Stomach smooth muscle (tissue), 2 donors: ENCODE measurements at regions not wholly inside any gene's neighbourhood (a gene's known extent, or its start where the extent isn't known, plus 50 kb on each side); places are given as distances from the start of the nearest gene placed in this dataset.
"Not testable (repeated sequence)": the region's sequence is repeated elsewhere in the genome, so short reads cannot be mapped to it uniquely, and the experiment has no call there.

ENCODE experiments used
- H3K27ac ChIP-seq: one replicate; pipeline ENCODE4 v1.7.0; 2013; ENCODE audit warnings: mild to moderate bottlenecking, low read length, inconsistent platforms
- H3K27me3 ChIP-seq, 2 donors: one replicate each; pipeline ENCODE4 v1.7.0; 2013; ENCODE audit warnings: low read length in 2 of 2; ENCODE audit not compliant: insufficient read depth in 2 of 2, control insufficient read depth in 1 of 2
- H3K36me3 ChIP-seq, 2 donors: one replicate each; pipeline ENCODE4 v1.7.0; 2013; ENCODE audit warnings: low read length in 2 of 2; ENCODE audit not compliant: control insufficient read depth in 2 of 2, insufficient read depth in 2 of 2
- H3K4me1 ChIP-seq: one replicate; pipeline ENCODE4 v1.7.0; 2013; ENCODE audit warnings: low read length; ENCODE audit not compliant: control insufficient read depth, insufficient read depth
- H3K4me3 ChIP-seq, 2 donors: one replicate each; pipeline ENCODE4 v1.7.0; 2013; ENCODE audit warnings: low read length in 2 of 2
- H3K9ac ChIP-seq, 2 donors: one replicate each; pipeline ENCODE4 v1.7.0; 2013; ENCODE audit warnings: low read length in 2 of 2, mild to moderate bottlenecking in 1 of 2
- H3K9me3 ChIP-seq, 2 donors: one replicate each; pipeline ENCODE4 v1.7.0; 2013; ENCODE audit warnings: low read length in 2 of 2; ENCODE audit not compliant: control insufficient read depth in 2 of 2
- donor health status: healthy.
- donor health status: Pancreatic carcinoma.

DNA sequence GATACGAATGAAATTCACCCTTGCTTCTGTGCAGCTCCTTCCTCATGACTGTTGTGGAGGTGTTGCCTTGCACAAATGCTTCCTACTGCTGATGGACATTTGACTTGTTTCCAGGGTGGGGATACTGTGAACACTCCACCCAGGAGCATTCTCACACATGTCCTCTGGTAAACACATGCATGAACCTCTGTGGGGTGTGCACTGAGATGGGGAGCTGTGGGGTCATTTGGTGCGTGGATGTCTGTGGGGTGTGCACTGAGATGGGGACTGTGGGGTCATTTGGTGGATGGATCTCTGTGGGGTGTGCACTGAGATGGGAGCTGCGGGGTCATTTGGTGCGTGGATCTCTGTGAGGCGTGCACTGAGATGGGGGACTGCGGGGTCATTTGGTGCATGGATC is 72.9 kb upstream of the IRX4 start:
- no peaks in the 10 kb centered on the region for H3K4me1 ChIP-seq
- no peaks in the 10 kb centered on the region for H3K36me3 ChIP-seq
- no peak overlapping the region for H3K9ac ChIP-seq
- no peak overlapping the region for H3K27ac ChIP-seq
- no peaks in the 10 kb centered on the region for H3K9me3 ChIP-seq
- H3K4me3 ChIP-seq = no peak overlapping the region
- peaks cover 2 to 3% of the 10 kb centered on the region in 2 donors for H3K27me3 ChIP-seq

DNA sequence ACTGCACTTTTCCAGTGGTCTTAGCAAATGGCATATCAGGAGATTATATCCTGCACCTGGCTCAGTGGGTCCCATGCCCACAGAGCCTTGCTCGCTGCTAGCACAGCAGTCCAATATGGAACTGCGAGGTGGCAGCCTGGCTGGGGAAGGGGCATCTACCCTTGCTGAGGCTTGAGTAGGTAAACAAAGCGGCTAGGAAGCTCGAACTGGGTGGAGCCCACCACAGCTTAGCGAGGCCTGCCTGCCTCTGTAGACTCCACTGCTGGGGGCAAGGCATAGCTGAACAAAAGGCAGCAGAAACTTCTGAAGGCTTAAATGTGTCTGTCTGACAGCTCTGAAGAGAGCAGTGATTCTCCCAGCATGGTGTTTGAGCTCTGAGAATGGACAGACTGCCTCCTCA is 71.0 kb upstream of the IRX4 start:
- H3K4me3 ChIP-seq, H3K36me3 ChIP-seq, H3K4me1 ChIP-seq, H3K9me3 ChIP-seq, H3K9ac ChIP-seq, H3K27me3 ChIP-seq, H3K27ac ChIP-seq: not testable (repeated sequence)

GRCh38 chr5:1952444-1953099 is 69.8 kb upstream of the IRX4 start:
- Histone ChIP-seq H3K9me3 (no peaks in the 10 kb centered on the region), H3K4me3 (no peak overlapping the region), H3K27ac (no peak overlapping the region), H3K36me3 (no peaks in the 10 kb centered on the region), H3K4me1 (peaks cover 4% of the 10 kb centered on the region), H3K27me3 (peaks cover 2% of the 10 kb centered on the region in 2 donors), H3K9ac (no peak overlapping the region)

DNA sequence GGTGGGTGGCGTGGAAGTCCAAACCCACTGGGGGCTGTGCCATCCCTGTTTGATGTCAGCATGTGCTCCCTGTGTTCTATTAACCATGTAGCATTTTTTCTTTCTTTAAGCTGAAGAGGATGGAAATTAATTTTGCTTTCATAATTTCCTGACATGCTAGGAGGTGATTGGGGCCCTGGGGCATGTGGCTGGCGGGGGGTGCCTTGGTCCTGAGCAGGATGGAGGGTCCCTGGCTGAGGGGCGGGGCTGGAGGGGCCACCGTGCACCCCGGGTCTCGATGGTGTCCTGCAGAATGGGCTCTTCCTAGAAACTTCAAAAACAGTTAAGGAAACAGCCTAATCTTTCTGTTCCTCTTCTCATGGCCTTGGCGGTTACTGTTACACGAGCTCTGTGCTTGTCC is 69.3 kb upstream of the IRX4 start:
- Histone ChIP-seq H3K27me3 (peaks cover 2% of the 10 kb centered on the region in 2 donors), H3K9me3 (no peaks in the 10 kb centered on the region), H3K36me3 (no peaks in the 10 kb centered on the region), H3K4me3 (no peak overlapping the region), H3K9ac (no peak overlapping the region), H3K27ac (no peak overlapping the region), H3K4me1 (peaks cover 4% of the 10 kb centered on the region)

DNA sequence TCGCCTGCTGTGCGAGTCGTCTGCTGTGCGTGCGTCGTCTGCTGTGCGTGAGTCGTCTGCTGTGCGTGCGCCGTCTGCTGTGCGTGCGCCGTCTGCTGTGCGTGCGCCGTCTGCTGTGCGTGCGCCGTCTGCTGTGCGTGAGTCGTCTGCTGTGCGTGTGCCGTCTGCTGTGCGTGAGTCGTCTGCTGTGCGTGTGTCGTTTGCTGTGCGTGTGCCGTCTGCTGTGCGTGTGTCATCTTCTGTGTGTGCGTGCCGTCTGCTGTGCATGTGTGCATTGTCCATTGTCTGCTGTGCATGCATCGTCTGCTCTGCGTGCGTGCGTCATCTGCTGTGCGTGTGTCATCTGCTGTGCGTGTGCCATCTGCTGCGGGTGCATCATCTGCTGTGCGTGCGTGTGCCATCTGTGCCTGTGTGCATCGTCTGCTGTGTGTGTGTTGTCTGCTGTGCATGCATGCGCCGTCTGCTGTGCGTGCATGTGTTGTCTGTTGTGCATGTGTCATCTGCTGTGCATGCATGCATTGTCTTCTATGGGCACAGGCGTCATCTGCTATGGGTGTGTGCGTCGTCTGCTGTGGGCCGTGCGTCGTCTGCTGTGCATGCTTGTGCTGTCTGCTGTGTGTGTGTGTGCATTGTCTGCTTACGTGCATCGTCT is 68.6 kb upstream of the IRX4 start:
- Histone ChIP-seq H3K36me3 (no peaks in the 10 kb centered on the region), H3K9ac (no peak overlapping the region), H3K4me3 (no peak overlapping the region), H3K27ac (no peak overlapping the region), H3K9me3 (no peaks in the 10 kb centered on the region), H3K27me3 (peaks cover 2% of the 10 kb centered on the region in 2 donors), H3K4me1 (peaks cover 4% of the 10 kb centered on the region)

DNA sequence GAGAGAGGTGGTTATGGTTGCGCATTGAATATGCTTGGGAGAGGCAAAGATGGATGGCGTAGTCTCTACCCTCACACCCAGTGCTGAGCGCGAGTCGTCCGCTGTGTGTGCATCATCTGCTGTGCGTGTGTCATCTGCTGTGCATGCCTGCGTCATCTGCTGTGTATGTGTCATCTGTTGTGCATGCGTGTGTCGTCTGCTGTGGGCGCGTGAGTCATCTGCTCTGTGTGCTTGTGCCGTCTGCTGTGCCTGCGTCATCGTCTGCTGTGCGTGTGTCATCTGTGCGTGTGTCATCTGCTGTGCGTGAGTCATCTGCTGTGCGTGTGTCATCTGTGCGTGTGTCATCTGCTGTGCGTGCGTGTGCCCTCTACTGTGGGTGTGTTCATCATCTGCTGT is 68.0 kb upstream of the IRX4 start:
- H3K4me1 ChIP-seq = peaks cover 4% of the 10 kb centered on the region
- H3K27ac ChIP-seq = no peak overlapping the region
- H3K27me3 ChIP-seq = peaks cover 2 to 5% of the 10 kb centered on the region in 2 donors
- H3K9me3 ChIP-seq = no peaks in the 10 kb centered on the region
- H3K36me3 ChIP-seq = no peaks in the 10 kb centered on the region
- no peak overlapping the region for H3K4me3 ChIP-seq
- no peak overlapping the region for H3K9ac ChIP-seq

- no peak overlapping the region for H3K4me3 ChIP-seq
- peaks cover 4% of the 10 kb centered on the region for H3K4me1 ChIP-seq
- H3K9me3 ChIP-seq = no peaks in the 10 kb centered on the region
- H3K36me3 ChIP-seq = no peaks in the 10 kb centered on the region
- H3K9ac ChIP-seq = no peak overlapping the region
- no peak overlapping the region for H3K27ac ChIP-seq
- peaks cover 2 to 8% of the 10 kb centered on the region in 2 donors for H3K27me3 ChIP-seq
Measured at GRCh38 chr5:1950096-1950707, 67.5 kb upstream of the IRX4 start.

GRCh38 chr5:1949253-1949652 is 66.5 kb upstream of the IRX4 start:
- H3K4me3 ChIP-seq = peak overlapping the region in 1 of 2 donors; percentile 35
- peaks cover 2 to 8% of the 10 kb centered on the region in 2 donors for H3K27me3 ChIP-seq
- H3K36me3 ChIP-seq = no peaks in the 10 kb centered on the region
- peaks cover 4% of the 10 kb centered on the region for H3K4me1 ChIP-seq
- H3K27ac ChIP-seq = no peak overlapping the region
- peak overlapping the region in 1 of 2 donors; percentile 28 for H3K9ac ChIP-seq
- H3K9me3 ChIP-seq = no peaks in the 10 kb centered on the region

DNA sequence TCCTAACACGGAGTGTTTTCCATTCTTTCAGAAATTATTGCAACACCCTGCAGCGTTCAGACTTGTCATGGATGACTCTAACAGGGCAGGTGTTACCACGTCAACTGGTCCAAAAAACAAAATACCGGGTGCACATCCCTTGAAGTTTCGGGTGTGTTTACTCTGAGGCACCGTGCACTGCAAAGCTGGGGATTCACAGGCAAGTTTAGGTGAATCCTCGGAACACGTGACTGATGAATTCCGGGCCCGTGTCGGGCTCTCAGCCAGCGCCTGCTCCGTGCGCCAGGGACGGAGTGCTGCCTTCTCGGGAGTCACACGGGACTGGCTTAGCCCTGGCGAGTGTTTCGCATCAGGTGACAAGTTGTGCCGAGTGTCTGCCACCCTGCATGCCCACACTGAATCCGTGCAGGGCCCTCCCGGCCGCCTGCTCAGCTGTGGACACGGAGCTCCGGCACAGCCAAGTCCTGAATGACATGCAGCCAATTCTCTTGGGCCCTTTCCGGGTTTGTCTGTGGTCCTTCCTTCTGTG is 66.0 kb upstream of the IRX4 start:
- H3K4me3 ChIP-seq = peak overlapping the region; percentile 25 to 35
- no peaks in the 10 kb centered on the region for H3K36me3 ChIP-seq
- no peak overlapping the region for H3K27ac ChIP-seq
- H3K27me3 ChIP-seq = peaks cover 2 to 8% of the 10 kb centered on the region in 2 donors
- H3K9ac ChIP-seq = peak overlapping the region in 1 of 2 donors; percentile 28
- H3K4me1 ChIP-seq = peaks cover 4% of the 10 kb centered on the region
- H3K9me3 ChIP-seq = no peaks in the 10 kb centered on the region

- Histone ChIP-seq H3K4me1 (peaks cover 4% of the 10 kb centered on the region), H3K27me3 (peaks cover 2 to 8% of the 10 kb centered on the region in 2 donors), H3K9ac (no peak overlapping the region), H3K4me3 (peak overlapping the region in 1 of 2 donors; percentile 35), H3K36me3 (no peaks in the 10 kb centered on the region), H3K9me3 (no peaks in the 10 kb centered on the region), H3K27ac (no peak overlapping the region)
Measured at GRCh38 chr5:1948111-1948510, 65.4 kb upstream of the IRX4 start.

- Histone ChIP-seq H3K9ac (no peak overlapping the region), H3K36me3 (no peaks in the 10 kb centered on the region), H3K27me3 (peaks cover 2 to 7% of the 10 kb centered on the region in 2 donors), H3K4me1 (peaks cover 4% of the 10 kb centered on the region), H3K9me3 (no peaks in the 10 kb centered on the region), H3K27ac (no peak overlapping the region), H3K4me3 (no peak overlapping the region)
Measured at GRCh38 chr5:1946776-1947175, 64.1 kb upstream of the IRX4 start.
